NCI-H187 treated with DMSO at 0.1 percent for 48 hours (cell line): ENCODE measurements at regions not wholly inside any gene's neighbourhood (a gene's known extent, or its start where the extent isn't known, plus 50 kb on each side); places are given as distances from the start of the nearest gene placed in this dataset.

Experiments used
- DNase-seq: peaks from one replicate; lab custom pipeline; 2025; lab: John Stamatoyannopoulos, UW

DNA sequence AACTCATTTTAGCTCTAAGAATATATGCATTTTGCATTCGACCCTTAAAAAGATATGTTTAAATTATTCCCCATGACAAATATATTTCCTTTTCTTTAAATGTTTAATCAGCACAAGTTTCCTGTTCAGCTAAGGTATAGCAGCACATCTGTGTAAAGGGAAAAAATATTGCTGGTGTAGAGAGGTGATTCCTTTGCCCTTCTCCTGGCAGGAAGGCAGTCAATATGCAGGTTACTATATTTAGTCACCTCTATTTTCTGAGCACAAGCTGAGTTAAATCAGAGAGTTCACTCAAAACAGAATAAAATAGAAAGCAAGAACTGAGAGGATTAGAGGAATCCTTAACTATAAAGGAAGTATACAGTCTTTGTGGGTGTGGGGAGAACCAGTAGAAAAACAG, 274.4 kb upstream of the PCSK5 start:
- DNase-seq = no peak

- DNase-seq = no peak
Observed at GRCh38 chr9:75616841-75617566, 273.5 kb upstream of the PCSK5 start.

DNA sequence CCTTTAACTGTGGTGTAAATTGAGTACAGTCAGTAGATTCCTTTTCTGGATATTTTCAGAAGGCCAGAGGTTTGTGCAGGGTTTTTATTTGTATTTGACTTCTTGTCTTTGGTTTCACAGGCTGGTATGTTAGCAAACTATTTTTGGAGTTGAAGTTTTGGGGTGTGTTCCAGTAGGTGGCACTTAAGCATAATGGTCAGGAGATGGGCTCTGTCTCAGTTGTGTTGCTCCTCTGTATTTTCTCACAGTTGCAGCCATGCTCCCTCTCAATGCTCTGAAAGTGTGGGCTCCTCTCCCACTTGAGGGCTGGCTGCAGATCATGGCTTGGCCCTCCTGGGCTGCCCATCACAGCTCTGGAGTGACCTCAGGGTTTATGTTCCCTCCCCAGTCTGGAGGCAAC, 267.0 kb upstream of the PCSK5 start:
- no peak for DNase-seq

- no peak for DNase-seq
Observed at GRCh38 chr9:75624998-75625397, 265.5 kb upstream of the PCSK5 start.

DNA sequence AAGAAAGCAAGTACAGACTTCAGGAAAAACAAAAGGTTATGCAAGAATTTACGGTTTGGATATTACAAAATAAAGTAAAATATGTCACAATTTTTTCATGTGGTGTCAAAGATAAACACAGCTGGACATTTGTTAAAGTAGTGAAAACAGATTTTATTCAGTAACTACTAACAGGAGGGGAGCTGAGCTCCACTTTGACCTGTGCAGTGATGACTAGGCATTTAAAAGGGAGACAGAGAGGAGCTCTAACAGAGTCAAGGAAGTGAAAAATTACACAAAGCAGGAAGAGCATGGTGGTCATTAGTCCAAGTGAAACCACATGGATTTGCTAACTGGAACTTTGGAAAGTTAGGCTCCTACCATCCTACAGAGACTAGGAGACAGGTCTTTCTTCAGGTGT, 263.6 kb upstream of the PCSK5 start:
- DNase-seq = no peak

- no peak for DNase-seq
Observed at GRCh38 chr9:75628952-75629351, 261.5 kb upstream of the PCSK5 start.

DNA sequence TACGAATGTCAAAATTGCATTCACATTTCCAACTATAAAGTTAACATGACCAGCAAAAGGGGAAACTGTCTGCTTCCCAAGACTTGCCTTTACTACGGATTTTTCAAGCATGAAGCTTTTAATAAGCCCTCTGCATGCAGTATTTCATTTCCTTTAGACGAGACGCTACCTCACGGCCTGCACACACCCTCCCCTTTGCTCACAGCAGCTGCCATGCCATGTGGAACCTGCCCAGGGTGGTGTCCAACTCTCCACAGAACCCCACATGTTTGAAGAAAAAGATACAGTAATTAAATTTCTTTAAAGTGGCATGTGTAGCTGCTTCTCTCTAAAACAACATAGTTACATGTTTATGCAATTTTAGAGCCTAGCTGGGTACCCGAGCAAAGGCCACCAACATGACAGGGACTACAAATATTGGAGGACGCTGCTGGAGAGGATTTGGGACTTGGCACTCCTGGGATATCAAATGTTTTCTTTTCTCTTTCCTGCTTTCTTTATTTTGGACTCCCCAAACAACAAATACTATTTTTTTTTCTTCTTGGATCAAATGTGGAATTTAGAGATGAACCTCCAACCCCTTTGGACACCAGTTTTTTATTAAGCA, 256.9 kb upstream of the PCSK5 start:
- DNase-seq = no peak

GRCh38 chr9:75636427-75637045, 253.9 kb upstream of the PCSK5 start:
- DNase-seq = no peak

DNA sequence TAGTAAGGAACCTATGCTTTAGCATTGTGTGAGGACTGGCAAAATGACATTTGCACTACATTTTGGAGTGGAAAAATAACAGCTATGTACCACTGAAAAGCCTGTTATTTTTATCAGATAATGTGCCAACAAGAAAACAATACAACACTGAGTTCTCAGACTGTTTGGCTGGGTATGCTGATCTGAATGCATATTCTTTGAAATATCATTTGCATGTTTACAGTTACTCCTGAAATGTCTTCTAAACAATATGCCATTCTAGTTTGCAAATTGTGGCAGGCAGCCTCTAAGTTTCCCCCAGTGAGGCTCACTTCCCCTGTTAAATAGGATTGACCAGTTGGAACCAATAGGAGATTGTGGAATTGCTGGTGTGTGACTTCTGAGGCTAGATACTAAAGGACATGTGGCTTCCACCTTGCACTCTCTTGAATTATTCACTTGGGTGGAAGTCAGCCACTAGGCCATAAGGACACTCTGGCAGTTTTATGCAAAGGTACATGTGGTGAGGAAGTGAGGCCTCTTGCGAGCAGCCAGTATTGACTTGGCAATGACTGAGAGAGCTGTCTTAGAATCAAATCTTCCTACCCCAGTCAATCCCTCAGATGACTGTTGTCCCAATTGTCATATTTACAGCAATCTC, 250.4 kb upstream of the PCSK5 start:
- no peak for DNase-seq

DNA sequence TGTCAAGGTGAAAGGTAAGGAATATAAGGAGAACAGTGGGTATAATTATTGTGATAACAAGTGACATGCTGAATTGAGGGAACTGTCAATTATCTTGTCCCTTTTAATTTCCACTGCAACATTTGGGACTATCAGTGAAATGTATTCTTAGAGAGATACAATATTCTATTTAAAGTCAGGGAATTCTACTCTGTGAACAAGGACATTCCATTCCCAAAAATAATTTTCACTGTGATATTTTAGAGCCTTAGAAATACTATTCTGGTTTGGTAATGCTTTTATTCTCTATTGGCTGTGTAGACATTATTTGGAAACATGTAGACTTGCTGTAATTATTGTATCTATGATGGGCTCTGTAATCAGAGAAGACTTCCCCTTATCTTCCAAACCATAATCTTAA, 248.0 kb upstream of the PCSK5 start:
- DNase-seq = no peak

DNA sequence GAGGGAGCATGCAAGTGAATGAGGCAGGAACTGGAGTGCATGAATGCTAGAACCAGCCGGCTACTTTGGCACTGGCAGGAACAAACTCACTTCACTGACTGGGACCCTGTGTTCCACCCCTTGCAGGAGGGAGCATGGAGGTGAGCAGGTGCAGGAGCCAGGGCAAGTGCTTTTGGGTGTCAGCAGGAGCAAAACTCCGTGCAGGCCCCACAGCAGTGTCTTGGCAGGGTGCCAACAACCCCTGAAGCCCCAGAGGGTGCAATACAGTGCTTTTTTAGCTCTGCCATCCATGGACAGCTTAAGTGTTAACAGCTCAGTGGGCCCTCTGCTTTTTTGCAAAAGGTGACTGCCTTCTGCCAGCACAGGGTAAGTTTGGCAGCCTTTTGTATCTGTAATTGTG, 245.8 kb upstream of the PCSK5 start:
- DNase-seq = no peak

GRCh38 chr9:75648034-75648433, 242.4 kb upstream of the PCSK5 start:
- DNase-seq = no peak

GRCh38 chr9:75649060-75649459, 241.4 kb upstream of the PCSK5 start:
- DNase-seq = no peak

- no peak for DNase-seq
Observed at GRCh38 chr9:75651709-75652108, 238.8 kb upstream of the PCSK5 start.

DNA sequence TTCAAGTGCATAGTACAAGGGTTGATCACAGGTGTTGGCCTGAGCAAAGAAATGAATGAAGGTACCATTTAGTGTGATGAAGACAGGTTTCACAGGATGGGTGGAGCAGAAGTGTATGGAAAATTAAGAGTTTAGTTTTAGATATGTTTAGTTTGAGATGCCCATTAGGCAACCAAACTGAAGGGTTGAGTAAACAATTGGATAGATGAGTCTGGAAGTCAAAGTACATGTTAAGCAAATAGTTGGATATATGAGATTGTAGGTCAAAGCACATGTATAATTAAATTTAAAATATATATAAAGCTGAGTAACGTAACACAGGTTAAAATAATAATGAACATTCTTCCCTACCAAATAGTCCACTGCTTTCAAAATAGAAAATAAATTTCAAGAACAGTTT, 237.1 kb upstream of the PCSK5 start:
- no peak for DNase-seq

DNA sequence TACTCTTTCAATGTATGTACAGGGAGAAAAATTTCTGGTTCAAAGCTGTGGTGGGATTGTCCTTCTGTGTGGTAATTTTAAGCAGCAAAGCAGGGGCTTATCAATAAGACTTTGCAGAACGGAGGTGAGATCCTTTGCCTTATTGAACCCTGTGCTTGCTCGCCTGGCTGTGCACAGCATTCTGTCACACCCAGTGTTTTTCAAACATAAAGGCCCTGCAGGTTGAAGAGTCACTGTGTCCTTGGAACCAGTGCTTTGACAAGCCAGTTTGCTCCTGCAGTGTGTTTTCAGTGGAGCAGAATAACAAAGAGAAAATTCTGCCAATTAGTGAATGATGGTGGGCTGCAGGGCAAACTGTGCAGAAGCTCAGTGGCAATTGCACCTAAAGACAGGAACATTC, 236.7 kb upstream of the PCSK5 start:
- no peak for DNase-seq

- DNase-seq = no peak
Observed at GRCh38 chr9:75657015-75657414, 233.5 kb upstream of the PCSK5 start.

- no peak for DNase-seq
Observed at GRCh38 chr9:75658301-75658905, 232.1 kb upstream of the PCSK5 start.

DNA sequence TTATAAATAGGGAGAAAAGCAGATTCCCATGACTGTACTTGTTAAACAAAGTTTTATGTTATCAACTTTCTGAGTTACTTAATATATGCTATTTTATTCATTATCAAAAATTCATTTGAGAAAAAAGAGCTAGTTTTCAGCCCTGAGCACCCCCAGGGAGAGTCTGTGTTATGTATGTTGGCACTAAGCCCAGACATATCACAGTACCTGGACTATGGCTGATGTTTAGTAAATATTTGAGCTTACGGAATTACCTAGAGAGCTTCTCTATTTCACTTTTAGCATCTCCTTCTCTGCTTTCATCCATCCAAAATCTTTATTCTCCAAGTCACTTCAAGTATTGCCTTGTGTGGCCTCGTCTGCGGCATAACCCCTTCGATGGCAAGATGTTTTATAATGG, 225.9 kb upstream of the PCSK5 start:
- no peak for DNase-seq

- DNase-seq = no peak
Observed at GRCh38 chr9:75666856-75667554, 223.5 kb upstream of the PCSK5 start.

DNA sequence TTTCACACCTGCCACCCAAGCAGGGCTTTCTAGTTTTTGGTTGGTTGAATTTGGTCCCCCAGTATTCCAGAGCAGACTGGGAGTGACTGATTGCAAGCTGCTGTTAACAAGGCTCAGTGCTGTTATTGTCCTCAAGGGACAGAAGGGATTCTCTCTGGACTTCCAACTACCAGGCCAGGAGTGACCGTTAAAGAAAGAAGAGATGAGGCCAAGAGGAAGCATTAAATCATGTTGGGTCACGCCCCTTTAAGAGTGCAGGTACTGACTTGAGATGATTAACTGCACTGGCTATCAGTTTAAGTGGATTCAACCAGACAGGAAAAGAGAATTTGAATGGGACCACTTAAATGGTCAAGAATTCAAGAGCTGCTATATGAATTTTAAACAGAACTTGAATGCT, 220.8 kb upstream of the PCSK5 start:
- DNase-seq = peak; percentile 14

- DNase-seq = no peak
Observed at GRCh38 chr9:75671354-75671753, 219.1 kb upstream of the PCSK5 start.
